MM.1S (cell line): ENCODE measurements at regions not wholly inside any gene's neighbourhood (a gene's known extent, or its start where the extent isn't known, plus 50 kb on each side); places are given as distances from the start of the nearest gene placed in this dataset.

Experiments
- DNase-seq: peaks from one replicate; pipeline ENCODE4 v3.0.0-alpha.2; 2015
- H2AFZ ChIP-seq: fragments of 300-600 bp; sonication (generic); 2 replicates; pipeline ENCODE4 v1.6.0; 2016; ENCODE audit warnings: antibody characterized with exemption, low read length
- H3F3A ChIP-seq: fragments of 300-600 bp; sonication (generic); 2 replicates; pipeline ENCODE4 v1.6.1; 2016; ENCODE audit warnings: mild to moderate bottlenecking, antibody characterized with exemption, low read length, moderate library complexity, mixed read lengths; ENCODE audit not compliant: insufficient read depth
- H3K27ac ChIP-seq: fragments of 300-600 bp; sonication (generic); 2 replicates; pipeline ENCODE4 v1.5.1; 2016; ENCODE audit warnings: mild to moderate bottlenecking, low read length
- H3K27me3 ChIP-seq: fragments of 300-600 bp; sonication (generic); replicated peaks from 2 replicates; pipeline ENCODE4 v1.6.0; 2016; ENCODE audit warnings: low read length; ENCODE audit not compliant: insufficient read depth
- H3K36me3 ChIP-seq: fragments of 300-600 bp; sonication (generic); replicated peaks from 2 replicates; pipeline ENCODE4 v1.6.1; 2016; ENCODE audit warnings: mild to moderate bottlenecking, low read length, mixed read lengths; ENCODE audit not compliant: insufficient read depth
- H3K4me1 ChIP-seq: fragments of 300-600 bp; sonication (generic); 2 replicates; pipeline ENCODE4 v1.6.1; 2016; ENCODE audit warnings: low read length, mixed read lengths
- H3K4me2 ChIP-seq: fragments of 300-600 bp; sonication (generic); 2 replicates; pipeline ENCODE4 v1.6.0; 2016; ENCODE audit warnings: low read depth, low read length
- H3K4me3 ChIP-seq: fragments of 300-600 bp; sonication (generic); 2 replicates; pipeline ENCODE4 v1.5.1; 2016; ENCODE audit warnings: low read length, mixed read lengths
- H3K79me2 ChIP-seq: fragments of 300-600 bp; sonication (generic); 2 replicates; pipeline ENCODE4 v1.6.1; 2016; ENCODE audit warnings: mixed run types, low read length, mixed read lengths
- H3K9ac ChIP-seq: fragments of 300-600 bp; sonication (generic); 2 replicates; pipeline ENCODE4 v1.6.1; 2016; ENCODE audit warnings: low read length, mixed read lengths
- H3K9me2 ChIP-seq: fragments of 300-600 bp; sonication (generic); replicated peaks from 2 replicates; pipeline ENCODE4 v1.6.1; 2016; ENCODE audit warnings: mild to moderate bottlenecking, low read length, mixed read lengths; ENCODE audit not compliant: insufficient read depth
- H3K9me3 ChIP-seq: fragments of 300-600 bp; sonication (generic); replicated peaks from 2 replicates; pipeline ENCODE4 v1.6.1; 2016; ENCODE audit warnings: mild to moderate bottlenecking, low read length, mixed read lengths; ENCODE audit not compliant: insufficient read depth
- H4K20me1 ChIP-seq: fragments of 300-600 bp; sonication (generic); 2 replicates; pipeline ENCODE4 v1.6.1; 2016; ENCODE audit warnings: mild to moderate bottlenecking, low read length, moderate library complexity, mixed read lengths; ENCODE audit not compliant: insufficient read depth
- CTCF ChIP-seq: fragments of 300-600 bp; sonication (generic); IDR thresholded peaks from 2 replicates; pipeline ENCODE4 v1.5.1; 2016; ENCODE audit warnings: antibody characterized with exemption, low read length, mixed read lengths
- EZH2 ChIP-seq: fragments of 300-600 bp; sonication (generic); optimal IDR thresholded peaks from 2 replicates; pipeline ENCODE3; 2017; ENCODE audit warnings: low read depth, mild to moderate bottlenecking, antibody characterized with exemption, low read length, mixed read lengths
- EZH2phosphoT487 ChIP-seq: fragments of 300-600 bp; sonication (generic); IDR thresholded peaks from 2 replicates; pipeline ENCODE4 v1.6.1; 2018; ENCODE audit warnings: antibody characterized with exemption, low read length

DNA sequence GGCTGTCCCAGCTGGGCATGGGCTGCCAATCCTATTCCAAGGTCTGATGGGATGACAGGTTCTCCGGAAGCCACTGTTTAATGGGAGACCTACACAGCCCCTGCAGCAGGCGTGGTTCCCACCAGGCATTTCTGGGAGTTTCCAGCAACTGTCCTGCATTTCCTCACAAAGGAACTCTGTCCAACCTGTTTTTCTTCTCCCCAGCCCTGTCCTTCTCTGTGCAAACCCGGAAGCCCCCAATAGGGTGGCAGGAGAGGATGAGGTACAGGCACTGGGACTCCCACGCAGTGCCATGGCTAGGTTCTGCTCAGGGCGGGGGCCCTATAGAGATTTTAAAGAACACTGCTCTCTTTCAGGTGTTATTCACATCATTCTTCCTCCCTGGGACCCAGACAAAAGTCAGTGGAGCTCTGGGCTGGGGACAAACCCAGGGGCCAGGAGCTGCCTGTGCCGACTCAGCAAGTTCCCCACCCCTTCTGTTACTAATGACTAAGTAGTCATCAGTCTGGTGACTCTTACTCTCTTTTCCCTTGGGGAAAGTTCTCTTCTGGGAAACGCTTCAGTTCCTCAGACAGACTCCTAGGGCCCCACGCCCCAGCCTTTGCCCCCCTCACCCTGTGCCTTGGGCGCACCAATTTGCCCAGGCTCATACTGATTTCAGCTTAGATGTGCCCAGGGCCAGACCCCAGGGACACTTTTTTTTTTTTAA lies 97.7 kb downstream of the CD47 start:
- no peaks in the 10 kb centered on the region for H3K27me3 ChIP-seq
- H3K4me2 ChIP-seq = no peak overlapping the region
- TF ChIP-seq EZH2phosphoT487 = no peak
- TF ChIP-seq CTCF = no peak
- no peak for TF ChIP-seq EZH2
- H3K9me3 ChIP-seq = no peaks in the 10 kb centered on the region
- no peaks in the 10 kb centered on the region for H4K20me1 ChIP-seq
- no peak overlapping the region for H3K27ac ChIP-seq
- H3K9ac ChIP-seq = no peak overlapping the region
- H3F3A ChIP-seq = no peaks in the 10 kb centered on the region
- H3K79me2 ChIP-seq = no peaks in the 10 kb centered on the region
- H3K4me1 ChIP-seq = no peaks in the 10 kb centered on the region
- H2AFZ ChIP-seq = no peak overlapping the region
- no peaks in the 10 kb centered on the region for H3K36me3 ChIP-seq
- no peak for DNase-seq
- H3K4me3 ChIP-seq = no peak overlapping the region
- no peaks in the 10 kb centered on the region for H3K9me2 ChIP-seq

GRCh38 chr3:107990926-107991325 lies 99.9 kb downstream of the CD47 start:
- no peaks in the 10 kb centered on the region for H3K27me3 ChIP-seq
- H3K27ac ChIP-seq = no peak overlapping the region
- no peaks in the 10 kb centered on the region for H3K36me3 ChIP-seq
- no peaks in the 10 kb centered on the region for H3K9me2 ChIP-seq
- DNase-seq = no peak
- H3K9ac ChIP-seq = no peak overlapping the region
- no peaks in the 10 kb centered on the region for H3F3A ChIP-seq
- H3K4me3 ChIP-seq = no peak overlapping the region
- TF ChIP-seq CTCF (no peak), EZH2 (no peak), EZH2phosphoT487 (no peak)
- no peaks in the 10 kb centered on the region for H3K9me3 ChIP-seq
- H3K79me2 ChIP-seq = no peaks in the 10 kb centered on the region
- no peak overlapping the region for H2AFZ ChIP-seq
- no peaks in the 10 kb centered on the region for H4K20me1 ChIP-seq
- no peak overlapping the region for H3K4me2 ChIP-seq
- no peaks in the 10 kb centered on the region for H3K4me1 ChIP-seq

GRCh38 chr3:107990433-107990832 lies 100.4 kb downstream of the CD47 start:
- Histone ChIP-seq H3K9me3 (no peaks in the 10 kb centered on the region), H3K9ac (no peak overlapping the region), H3F3A (no peaks in the 10 kb centered on the region), H3K36me3 (no peaks in the 10 kb centered on the region), H3K9me2 (no peaks in the 10 kb centered on the region), H3K79me2 (no peaks in the 10 kb centered on the region), H3K27me3 (no peaks in the 10 kb centered on the region), H3K4me1 (no peaks in the 10 kb centered on the region), H3K27ac (no peak overlapping the region), H3K4me2 (no peak overlapping the region), H4K20me1 (no peaks in the 10 kb centered on the region), H2AFZ (no peak overlapping the region), H3K4me3 (no peak overlapping the region)
- TF ChIP-seq EZH2 (no peak), EZH2phosphoT487 (no peak), CTCF (no peak)
- no peak for DNase-seq
